DMS153 (cell line): ENCODE measurements at regions not wholly inside any gene's neighbourhood (a gene's known extent, or its start where the extent isn't known, plus 50 kb on each side); places are given as distances from the start of the nearest gene placed in this dataset.
"Not testable (repeated sequence)": the region's sequence is repeated elsewhere in the genome, so short reads cannot be mapped to it uniquely, and the experiment has no call there.

Experiments
- DNase-seq: peaks from one replicate; lab custom pipeline; 2025; lab: John Stamatoyannopoulos, UW

DNA sequence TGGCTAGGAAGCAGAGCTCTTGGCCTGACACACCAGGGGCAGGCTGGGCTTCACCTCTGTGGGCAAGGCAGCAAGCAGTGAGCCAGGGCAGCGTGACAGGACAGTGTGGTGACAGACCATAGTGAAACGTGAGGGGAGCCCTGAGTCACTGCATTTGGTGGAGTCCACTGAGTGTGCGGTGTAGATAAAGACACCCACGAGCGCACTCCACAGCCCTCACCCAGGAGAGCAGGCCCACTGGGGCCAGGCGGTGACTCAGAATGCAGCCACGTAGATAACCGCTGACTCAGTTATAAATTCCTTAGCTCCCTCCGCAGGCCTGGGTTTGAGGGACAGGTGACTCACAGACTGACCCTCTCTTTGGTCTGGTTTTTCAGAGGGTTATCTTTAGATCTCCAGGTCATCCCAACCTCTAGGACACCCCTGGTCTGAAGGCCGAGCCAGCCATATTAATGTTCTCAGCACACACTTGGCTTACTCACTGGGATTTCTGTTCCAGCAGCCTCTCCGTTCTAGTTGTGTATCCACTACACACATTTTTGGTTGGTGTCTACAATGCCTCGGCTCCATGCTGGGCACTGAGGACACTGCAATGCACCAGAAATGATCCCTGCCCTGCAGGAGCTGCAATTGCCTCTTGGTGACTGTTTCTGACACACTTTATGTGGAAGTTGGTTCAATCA lies 90.2 kb upstream of the TSPAN2 start:
- no peak for DNase-seq

DNA sequence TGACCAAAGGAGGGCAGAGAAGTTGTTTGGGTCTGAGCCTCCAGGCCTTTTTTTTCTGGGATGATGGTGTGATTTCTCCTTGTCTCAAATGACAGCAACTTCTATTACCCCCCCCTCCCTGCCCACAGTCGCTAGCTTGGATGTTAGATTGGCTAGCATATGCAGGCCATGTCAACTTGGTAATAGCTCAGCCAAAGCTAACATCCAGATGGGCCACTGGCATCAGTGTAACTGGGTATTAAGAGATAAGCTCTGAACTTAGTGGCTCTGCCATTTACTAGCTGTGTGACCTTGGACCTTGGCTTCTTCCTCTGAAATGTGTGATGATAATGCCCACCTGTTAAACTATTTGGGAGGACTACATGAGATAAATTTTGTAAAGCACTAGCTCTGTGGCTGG lies 86.9 kb upstream of the TSPAN2 start:
- DNase-seq, result no peak

- DNase-seq, result no peak
These were observed 86.3 kb upstream of the TSPAN2 start for GRCh38 chr1:115175596-115175995.

- DNase-seq, result no peak
These were observed 83.8 kb upstream of the TSPAN2 start for GRCh38 chr1:115173151-115173550.

- DNase-seq, result no peak
These were observed 83.0 kb upstream of the TSPAN2 start for GRCh38 chr1:115172270-115172669.

DNA sequence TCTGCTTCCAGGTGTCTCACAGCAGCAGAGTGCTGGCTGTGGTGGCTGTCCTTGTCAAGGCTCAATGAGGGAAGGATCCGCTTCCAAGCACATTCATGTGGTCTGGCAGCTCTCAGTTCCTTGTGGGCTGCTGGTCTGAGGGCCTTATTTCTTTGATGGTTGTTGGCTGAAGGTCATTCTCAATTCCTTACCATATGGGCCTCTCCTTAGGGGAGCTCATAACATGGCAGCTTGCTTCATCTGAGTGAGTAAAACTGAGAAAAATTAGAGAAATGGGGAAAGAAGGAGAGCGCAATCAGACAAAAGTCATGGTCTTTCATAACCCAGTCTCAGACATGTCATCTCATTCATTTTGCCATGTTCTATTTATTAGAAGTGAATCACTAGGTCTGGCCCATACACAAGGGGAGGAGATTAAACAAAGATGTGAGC lies 81.7 kb upstream of the TSPAN2 start:
- DNase-seq, result no peak

- no peak for DNase-seq
These were observed 81.1 kb upstream of the TSPAN2 start for GRCh38 chr1:115170377-115170776.

DNA sequence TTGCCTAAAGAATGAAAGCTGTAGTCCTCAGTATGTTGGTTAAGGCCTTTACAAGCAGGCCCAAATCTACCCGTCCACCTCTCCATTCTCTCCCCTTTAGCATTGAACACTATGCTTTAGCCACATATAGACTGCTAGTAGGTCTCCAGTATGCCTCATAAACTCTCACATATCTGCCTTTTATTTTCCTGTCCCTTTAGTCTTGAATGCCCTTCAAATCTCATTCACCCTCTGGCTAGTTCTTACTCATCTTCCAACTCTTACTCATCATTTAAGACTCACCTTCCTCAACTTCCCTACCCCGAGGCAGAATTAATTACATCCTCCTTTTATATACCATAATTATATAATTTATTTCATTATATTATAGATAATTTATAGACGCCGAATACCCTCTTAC lies 78.7 kb upstream of the TSPAN2 start:
- no peak for DNase-seq

- DNase-seq, result no peak
These were observed 77.3 kb upstream of the TSPAN2 start for GRCh38 chr1:115166531-115167091.

GRCh38 chr1:115165776-115166175 lies 76.5 kb upstream of the TSPAN2 start:
- DNase-seq, result no peak

GRCh38 chr1:115164940-115165705 lies 75.8 kb upstream of the TSPAN2 start:
- no peak for DNase-seq

DNA sequence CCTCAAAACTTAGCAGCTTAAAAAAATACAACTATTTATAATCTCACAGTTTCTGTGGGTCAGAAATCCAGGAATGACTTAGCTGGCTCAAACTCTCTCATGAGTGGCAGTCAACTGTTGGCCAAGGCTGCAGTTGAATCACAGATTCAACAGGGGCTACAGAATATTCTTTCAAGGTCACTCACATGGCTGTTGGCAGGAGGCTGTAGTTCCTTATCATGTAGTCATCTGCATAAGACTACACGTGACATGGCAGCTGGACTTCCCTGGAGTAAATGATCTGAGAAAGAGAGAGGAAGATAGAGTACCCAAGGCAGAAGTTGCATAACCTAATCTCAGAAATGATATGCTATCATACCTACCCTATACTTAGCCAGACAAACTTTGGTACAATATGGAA lies 75.2 kb upstream of the TSPAN2 start:
- no peak for DNase-seq

- DNase-seq, result no peak
These were observed 71.4 kb upstream of the TSPAN2 start for GRCh38 chr1:115160728-115161127.

GRCh38 chr1:115159958-115160357 lies 70.7 kb upstream of the TSPAN2 start:
- no peak for DNase-seq

- no peak for DNase-seq
These were observed 68.9 kb upstream of the TSPAN2 start for GRCh38 chr1:115158181-115158580.

- no peak for DNase-seq
These were observed 67.6 kb upstream of the TSPAN2 start for GRCh38 chr1:115156826-115157468.

GRCh38 chr1:115153966-115154557 lies 64.8 kb upstream of the TSPAN2 start:
- no peak for DNase-seq

GRCh38 chr1:115147928-115148327 lies 58.6 kb upstream of the TSPAN2 start:
- not testable (repeated sequence) for DNase-seq

DNA sequence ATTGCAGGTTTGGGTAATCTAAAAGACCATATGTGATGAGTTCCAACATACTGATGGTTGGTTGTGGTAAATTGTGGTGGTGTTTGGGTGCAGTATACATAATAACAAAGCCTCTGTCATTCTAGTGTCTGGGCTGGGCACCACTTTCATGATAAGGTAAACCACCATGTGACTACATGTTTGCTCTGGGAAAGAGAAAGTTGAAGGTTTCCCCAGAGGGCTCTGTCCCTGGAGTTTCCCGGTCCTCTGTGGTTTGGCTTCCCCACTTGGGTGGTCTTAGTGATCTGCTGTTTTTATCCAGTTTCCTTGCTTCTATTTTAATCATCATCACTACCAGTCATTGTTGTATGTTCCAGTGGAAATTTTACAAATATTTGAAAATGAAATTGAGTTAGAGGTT lies 55.9 kb upstream of the TSPAN2 start:
- DNase-seq, result no peak

GRCh38 chr1:115144176-115144575 lies 54.9 kb upstream of the TSPAN2 start:
- no peak for DNase-seq

DNA sequence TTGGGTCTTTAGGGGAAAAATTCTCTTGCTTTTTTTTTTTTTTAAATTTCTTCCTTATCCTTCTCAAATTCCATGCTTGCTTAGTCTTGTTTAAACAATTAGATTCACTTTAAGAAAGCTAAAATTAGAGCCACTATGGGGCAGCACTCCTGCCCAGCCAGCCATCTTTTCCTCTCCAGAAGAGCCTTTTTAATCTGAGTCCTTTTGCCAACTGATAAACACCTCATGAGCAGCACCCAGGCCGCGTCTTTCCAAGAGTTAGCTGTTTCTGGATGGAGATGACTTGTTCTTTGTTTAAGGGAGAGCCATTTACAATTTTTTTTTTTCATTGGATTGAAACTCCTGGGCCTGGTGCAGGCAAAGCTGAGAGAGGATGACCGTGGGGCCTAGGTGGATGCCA lies 53.3 kb upstream of the TSPAN2 start:
- no peak for DNase-seq

- no peak for DNase-seq
These were observed 51.8 kb upstream of the TSPAN2 start for GRCh38 chr1:115141145-115141454.
